Osteocyte (in vitro differentiated cells): ENCODE measurements at regions not wholly inside any gene's neighbourhood (a gene's known extent, or its start where the extent isn't known, plus 50 kb on each side); places are given as distances from the start of the nearest gene placed in this dataset.
"Not testable (repeated sequence)": the region's sequence is repeated elsewhere in the genome, so short reads cannot be mapped to it uniquely, and the experiment has no call there.

Experiments
- DNase-seq: peaks from one replicate; pipeline ENCODE4 v3.0.0; 2021; ENCODE audit warnings: mixed read lengths; ENCODE audit not compliant: unreplicated experiment; ENCODE audit errors: extremely low spot score
- H3K27ac Mint-ChIP-seq: one replicate; pipeline ENCODE4 v1.8.0; 2021; ENCODE audit warnings: mild to moderate bottlenecking, mixed read lengths; ENCODE audit not compliant: unreplicated experiment
- H3K27me3 Mint-ChIP-seq: one replicate; pipeline ENCODE4 v1.8.0; 2021; ENCODE audit warnings: mixed read lengths; ENCODE audit not compliant: unreplicated experiment
- H3K36me3 Mint-ChIP-seq: one replicate; pipeline ENCODE4 v1.8.0; 2021; ENCODE audit warnings: mixed read lengths; ENCODE audit not compliant: unreplicated experiment
- H3K4me1 Mint-ChIP-seq: one replicate; pipeline ENCODE4 v1.8.0; 2021; ENCODE audit warnings: mixed read lengths; ENCODE audit not compliant: unreplicated experiment
- H3K4me3 Mint-ChIP-seq: one replicate; pipeline ENCODE4 v1.8.0; 2021; ENCODE audit warnings: mild to moderate bottlenecking, moderate library complexity, mixed read lengths; ENCODE audit not compliant: unreplicated experiment
- H3K9me3 Mint-ChIP-seq: one replicate; pipeline ENCODE4 v1.8.0; 2021; ENCODE audit warnings: mixed read lengths; ENCODE audit not compliant: unreplicated experiment
- CTCF ChIP-seq: fragments of 200-600 bp; sonication (generic); IDR thresholded peaks from 2 replicates; pipeline ENCODE4 v1.5.0; 2021; ENCODE audit warnings: antibody characterized with exemption, mild to moderate bottlenecking, moderate library complexity

GRCh38 chr10:130714742-130715467 lies 578.7 kb downstream of the GLRX3 start:
- Mint-ChIP-seq H3K36me3 (peaks cover 4% of the 10 kb centered on the region), H3K27ac (no peak overlapping the region), H3K9me3 (peaks cover 48% of the 10 kb centered on the region), H3K4me1 (no peaks in the 10 kb centered on the region), H3K4me3 (no peak overlapping the region), H3K27me3 (no peaks in the 10 kb centered on the region)
- no peak for TF ChIP-seq CTCF
- DNase-seq: no peak

GRCh38 chr10:130715686-130716670 lies 579.8 kb downstream of the GLRX3 start:
- Mint-ChIP-seq H3K9me3 (peaks cover 44% of the 10 kb centered on the region), H3K27ac (no peak overlapping the region), H3K4me3 (no peak overlapping the region), H3K36me3 (no peaks in the 10 kb centered on the region), H3K27me3 (no peaks in the 10 kb centered on the region), H3K4me1 (no peaks in the 10 kb centered on the region)
- no peak for TF ChIP-seq CTCF
- DNase-seq: no peak

GRCh38 chr10:130717083-130717482 lies 580.9 kb downstream of the GLRX3 start:
- Mint-ChIP-seq H3K4me1 (no peaks in the 10 kb centered on the region), H3K36me3 (no peaks in the 10 kb centered on the region), H3K9me3 (peaks cover 33% of the 10 kb centered on the region), H3K27ac (no peak overlapping the region), H3K4me3 (no peak overlapping the region), H3K27me3 (no peaks in the 10 kb centered on the region)
- no peak for TF ChIP-seq CTCF
- DNase-seq: no peak

GRCh38 chr10:130718744-130719447 lies 582.7 kb downstream of the GLRX3 start:
- not testable (repeated sequence) for H3K36me3 Mint-ChIP-seq, H3K4me3 Mint-ChIP-seq, DNase-seq, H3K27ac Mint-ChIP-seq, H3K4me1 Mint-ChIP-seq, H3K27me3 Mint-ChIP-seq
- H3K9me3 Mint-ChIP-seq: peaks cover 34% of the 10 kb centered on the region

- Mint-ChIP-seq H3K9me3 (peaks cover 36% of the 10 kb centered on the region), H3K36me3 (no peaks in the 10 kb centered on the region), H3K4me1 (no peaks in the 10 kb centered on the region), H3K4me3 (no peak overlapping the region), H3K27me3 (no peaks in the 10 kb centered on the region), H3K27ac (no peak overlapping the region)
- TF ChIP-seq CTCF: no peak
- no peak for DNase-seq
Measured at GRCh38 chr10:130719448-130719752, 583.2 kb downstream of the GLRX3 start.
